ENCODE measurements at regions not wholly inside any gene's neighbourhood (a gene's known extent, or its start where the extent isn't known, plus 50 kb on each side); places are given as distances from the start of the nearest gene placed in this dataset.

GRCh38 chr7:22665923-22666322, 61.1 kb upstream of the IL6 start:
- no peak for TF ChIP-seq EZH2 (IDR thresholded peaks at IDR 0.05; ENCODE audit: borderline replicate concordance, insufficient read depth, low read depth, low read length, poor library complexity, severe bottlenecking)
- TF ChIP-seq, protein P1, sequence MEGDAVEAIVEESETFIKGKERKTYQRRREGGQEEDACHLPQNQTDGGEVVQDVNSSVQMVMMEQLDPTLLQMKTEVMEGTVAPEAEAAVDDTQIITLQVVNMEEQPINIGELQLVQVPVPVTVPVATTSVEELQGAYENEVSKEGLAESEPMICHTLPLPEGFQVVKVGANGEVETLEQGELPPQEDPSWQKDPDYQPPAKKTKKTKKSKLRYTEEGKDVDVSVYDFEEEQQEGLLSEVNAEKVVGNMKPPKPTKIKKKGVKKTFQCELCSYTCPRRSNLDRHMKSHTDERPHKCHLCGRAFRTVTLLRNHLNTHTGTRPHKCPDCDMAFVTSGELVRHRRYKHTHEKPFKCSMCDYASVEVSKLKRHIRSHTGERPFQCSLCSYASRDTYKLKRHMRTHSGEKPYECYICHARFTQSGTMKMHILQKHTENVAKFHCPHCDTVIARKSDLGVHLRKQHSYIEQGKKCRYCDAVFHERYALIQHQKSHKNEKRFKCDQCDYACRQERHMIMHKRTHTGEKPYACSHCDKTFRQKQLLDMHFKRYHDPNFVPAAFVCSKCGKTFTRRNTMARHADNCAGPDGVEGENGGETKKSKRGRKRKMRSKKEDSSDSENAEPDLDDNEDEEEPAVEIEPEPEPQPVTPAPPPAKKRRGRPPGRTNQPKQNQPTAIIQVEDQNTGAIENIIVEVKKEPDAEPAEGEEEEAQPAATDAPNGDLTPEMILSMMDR (IDR thresholded peaks at IDR 0.05), result no peak

Data from B cell (primary cell).